ENCODE measurements at regions not wholly inside any gene's neighbourhood (a gene's known extent, or its start where the extent isn't known, plus 50 kb on each side); places are given as distances from the start of the nearest gene placed in this dataset.
"Not testable (repeated sequence)": the region's sequence is repeated elsewhere in the genome, so short reads cannot be mapped to it uniquely, and the experiment has no call there.

DNA sequence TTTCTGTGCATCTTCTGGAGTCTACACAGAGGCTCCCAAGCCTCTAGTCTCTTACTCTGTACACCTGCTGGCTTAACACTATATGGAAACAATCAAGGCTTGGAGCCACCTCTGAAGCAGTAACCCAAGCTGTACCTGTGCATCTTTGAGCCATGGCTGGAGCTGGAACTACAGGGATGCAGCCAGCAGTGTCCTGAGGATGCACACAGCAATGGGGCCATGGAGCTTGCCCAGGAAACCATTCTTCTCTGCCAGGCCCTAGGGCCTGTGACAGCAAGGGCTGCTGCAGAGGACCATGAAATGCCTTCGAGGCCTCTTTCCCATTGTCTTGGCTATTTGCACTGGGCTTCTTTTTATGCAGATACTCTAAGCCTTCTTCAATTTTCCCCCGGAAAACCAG is 332.1 kb downstream of the FOXD4L4 start:
- H3K4me1 Mint-ChIP-seq; H3K27ac Mint-ChIP-seq; H3K4me3 ChIP-seq (ENCODE audit: control extremely low read depth in 1 of 5, extremely low read depth in 1 of 5, insufficient read depth in 1 of 5, low read depth in 2 of 5, low read length in 4 of 5); H3K79me2 ChIP-seq (ENCODE audit: control insufficient read depth, insufficient read depth, low read length); DNase-seq; ATAC-seq (ENCODE audit: low read depth); H3K36me3 ChIP-seq (replicated peaks in 1 of 2; ENCODE audit: control extremely low read depth in 1 of 2, control insufficient read depth in 1 of 2, extremely low read depth in 1 of 2, insufficient read depth in 2 of 2, low read length in 1 of 2); H4K20me1 ChIP-seq (ENCODE audit: control insufficient read depth, insufficient read depth, low read length, poor library complexity, severe bottlenecking); POLR2A ChIA-PET; H3K4me2 ChIP-seq (replicated peaks; ENCODE audit: low read depth, low read length, poor library complexity, severe bottlenecking); H3K9me3 Mint-ChIP-seq (ENCODE audit: insufficient read depth); H3K27ac ChIP-seq (ENCODE audit: low read length in 2 of 2); H3K27me3 Mint-ChIP-seq; intact Hi-C loops (cut with micrococcal nuclease); H3K27me3 ChIP-seq (replicated peaks in 1 of 4; ENCODE audit: control extremely low read depth in 1 of 4, control insufficient read depth in 3 of 4, insufficient read depth in 4 of 4, low read length in 3 of 4); H3K4me1 ChIP-seq (ENCODE audit: control insufficient read depth in 2 of 2, insufficient read depth in 2 of 2, low read length in 2 of 2); H3K9ac ChIP-seq (ENCODE audit: low read length); CTCF ChIA-PET; H3K9me3 ChIP-seq (ENCODE audit: control extremely low read depth in 1 of 3, control insufficient read depth in 2 of 3, insufficient read depth in 1 of 3, low read length in 2 of 3); H2AFZ ChIP-seq (ENCODE audit: insufficient read depth, low read depth, low read length, poor library complexity, severe bottlenecking); H3K4me3 Mint-ChIP-seq: not testable (repeated sequence)
- no CpG with 5 or more reads among the region's 2 CpGs for WGBS (ENCODE audit: insufficient coverage)

DNA sequence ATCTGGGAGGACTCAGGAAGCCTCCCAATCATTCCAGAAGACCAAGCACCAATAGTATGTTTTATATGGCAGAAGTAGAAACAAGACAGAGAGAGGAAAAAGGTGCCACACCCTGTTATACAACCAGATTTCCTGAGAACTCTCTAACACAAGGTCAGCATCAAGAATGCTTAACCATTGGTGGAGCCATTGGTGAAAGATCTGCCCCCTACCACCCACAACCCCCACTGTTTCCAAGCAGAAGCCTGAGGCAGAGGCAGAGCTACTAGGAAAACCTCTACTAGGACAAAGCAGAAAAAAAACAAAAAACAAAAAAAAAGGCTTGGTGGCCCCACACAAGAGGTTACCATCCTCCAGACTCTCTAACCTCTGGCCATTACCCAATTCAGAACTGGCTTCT is 336.2 kb downstream of the FOXD4L4 start:
- intact Hi-C loops (cut with micrococcal nuclease); ATAC-seq (ENCODE audit: low read depth); H3K27me3 Mint-ChIP-seq; H3K9me3 Mint-ChIP-seq (ENCODE audit: insufficient read depth); CTCF ChIA-PET; H3K36me3 ChIP-seq (replicated peaks in 1 of 2; ENCODE audit: control extremely low read depth in 1 of 2, control insufficient read depth in 1 of 2, extremely low read depth in 1 of 2, insufficient read depth in 2 of 2, low read length in 1 of 2); H3K4me3 ChIP-seq (ENCODE audit: control extremely low read depth in 1 of 5, extremely low read depth in 1 of 5, insufficient read depth in 1 of 5, low read depth in 2 of 5, low read length in 4 of 5); H2AFZ ChIP-seq (ENCODE audit: insufficient read depth, low read depth, low read length, poor library complexity, severe bottlenecking); H3K9me3 ChIP-seq (ENCODE audit: control extremely low read depth in 1 of 3, control insufficient read depth in 2 of 3, insufficient read depth in 1 of 3, low read length in 2 of 3); H3K27ac ChIP-seq (ENCODE audit: low read length in 2 of 2); H3K79me2 ChIP-seq (ENCODE audit: control insufficient read depth, insufficient read depth, low read length); DNase-seq; H3K4me3 Mint-ChIP-seq; H3K4me1 ChIP-seq (ENCODE audit: control insufficient read depth in 2 of 2, insufficient read depth in 2 of 2, low read length in 2 of 2); H3K4me2 ChIP-seq (replicated peaks; ENCODE audit: low read depth, low read length, poor library complexity, severe bottlenecking); H4K20me1 ChIP-seq (ENCODE audit: control insufficient read depth, insufficient read depth, low read length, poor library complexity, severe bottlenecking); H3K27ac Mint-ChIP-seq; H3K4me1 Mint-ChIP-seq; POLR2A ChIA-PET; H3K9ac ChIP-seq (ENCODE audit: low read length); H3K27me3 ChIP-seq (replicated peaks in 1 of 4; ENCODE audit: control extremely low read depth in 1 of 4, control insufficient read depth in 3 of 4, insufficient read depth in 4 of 4, low read length in 3 of 4): not testable (repeated sequence)

DNA sequence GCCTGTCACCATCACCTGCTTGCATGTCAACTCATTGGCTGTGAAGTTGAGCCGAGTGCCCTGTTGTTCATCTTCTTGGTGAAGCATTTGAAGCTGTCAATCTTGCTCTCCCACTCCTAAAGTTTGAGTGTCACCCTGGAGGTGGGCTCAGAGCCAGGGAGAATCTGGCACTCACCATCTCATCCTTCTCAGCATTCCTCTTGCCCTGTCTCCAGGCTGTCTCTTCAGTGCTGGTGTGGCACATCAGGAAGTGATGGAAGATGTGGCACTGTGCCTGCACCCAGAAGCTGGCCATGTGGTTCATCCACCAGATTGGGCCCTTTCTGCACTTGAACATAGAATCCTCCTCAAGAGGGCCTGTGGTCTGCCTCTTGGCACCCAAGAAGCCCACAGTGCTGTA is 345.9 kb downstream of the FOXD4L4 start:
- H4K20me1 ChIP-seq (ENCODE audit: control insufficient read depth, insufficient read depth, low read length, poor library complexity, severe bottlenecking); DNase-seq; H2AFZ ChIP-seq (ENCODE audit: insufficient read depth, low read depth, low read length, poor library complexity, severe bottlenecking); H3K4me3 Mint-ChIP-seq; H3K4me1 ChIP-seq (ENCODE audit: control insufficient read depth in 2 of 2, insufficient read depth in 2 of 2, low read length in 2 of 2); H3K27ac ChIP-seq (ENCODE audit: low read length in 2 of 2); H3K79me2 ChIP-seq (ENCODE audit: control insufficient read depth, insufficient read depth, low read length); ATAC-seq (ENCODE audit: low read depth); H3K4me1 Mint-ChIP-seq; H3K36me3 ChIP-seq (replicated peaks in 1 of 2; ENCODE audit: control extremely low read depth in 1 of 2, control insufficient read depth in 1 of 2, extremely low read depth in 1 of 2, insufficient read depth in 2 of 2, low read length in 1 of 2); H3K27ac Mint-ChIP-seq; H3K9me3 Mint-ChIP-seq (ENCODE audit: insufficient read depth); intact Hi-C loops (cut with micrococcal nuclease); H3K27me3 ChIP-seq (replicated peaks in 1 of 4; ENCODE audit: control extremely low read depth in 1 of 4, control insufficient read depth in 3 of 4, insufficient read depth in 4 of 4, low read length in 3 of 4); CTCF ChIA-PET; H3K9ac ChIP-seq (ENCODE audit: low read length); H3K4me3 ChIP-seq (ENCODE audit: control extremely low read depth in 1 of 5, extremely low read depth in 1 of 5, insufficient read depth in 1 of 5, low read depth in 2 of 5, low read length in 4 of 5); POLR2A ChIA-PET; H3K9me3 ChIP-seq (ENCODE audit: control extremely low read depth in 1 of 3, control insufficient read depth in 2 of 3, insufficient read depth in 1 of 3, low read length in 2 of 3); H3K27me3 Mint-ChIP-seq; H3K4me2 ChIP-seq (replicated peaks; ENCODE audit: low read depth, low read length, poor library complexity, severe bottlenecking): not testable (repeated sequence)
- WGBS (ENCODE audit: insufficient coverage) = no CpG with 5 or more reads among the region's 1 CpG

All from B cell (primary cell).